ENCODE measurements at regions not wholly inside any gene's neighbourhood (a gene's known extent, or its start where the extent isn't known, plus 50 kb on each side); places are given as distances from the start of the nearest gene placed in this dataset.

DNA sequence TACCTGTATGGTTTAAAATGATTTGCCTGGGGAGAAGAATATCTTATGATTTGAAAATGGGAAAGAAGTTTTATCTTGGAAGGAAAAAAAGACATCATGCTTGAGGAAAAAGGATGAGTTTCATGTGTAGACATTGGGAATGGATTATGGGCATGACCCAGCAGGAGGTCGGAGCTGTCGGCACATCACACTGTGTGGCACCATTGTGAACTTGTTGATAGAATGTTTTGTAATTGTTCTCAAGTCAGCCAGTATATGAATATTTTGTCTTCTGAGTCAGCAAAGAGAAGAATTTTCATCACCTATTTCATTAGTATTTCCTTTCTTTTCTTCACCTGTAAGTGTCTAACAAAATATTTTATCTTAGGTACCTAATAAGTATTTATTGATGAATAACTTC lies 60.0 kb upstream of the HMGA2 start:
- TF ChIP-seq CTCF (IDR thresholded peaks at IDR 0.05) (no peak), EP300 (IDR thresholded peaks at IDR 0.05) (no peak)
